Heart right ventricle (tissue), 16 donors: ENCODE measurements at regions not wholly inside any gene's neighbourhood (a gene's known extent, or its start where the extent isn't known, plus 50 kb on each side); places are given as distances from the start of the nearest gene placed in this dataset.

Source experiments
- ATAC-seq, 8 donors: fragments of 200-7000 bp; cut with Tn5 transposase; one replicate each; pipeline ENCODE4 v1.9.1; 2020; ENCODE audit warnings: mild to moderate bottlenecking in 8 of 8, moderate library complexity in 8 of 8, moderate number of reproducible peaks in 1 of 8
- DNase-seq, 2 donors: peaks; one replicate each; pipeline ENCODE4 v3.0.0-alpha.2; 2020
- H3K27ac ChIP-seq, 10 donors: fragments of 200-600 bp; sonication (generic) in 2 of 10; one replicate each; pipeline versions ENCODE4 v1.5.0 to v1.8.0; 2020 to 2022; ENCODE audit warnings: mild to moderate bottlenecking in 3 of 10
- H3K27me3 ChIP-seq, 7 donors: fragments of 200-600 bp; one replicate each; pipeline ENCODE4 v1.8.0; 2021 to 2022; ENCODE audit warnings: mild to moderate bottlenecking in 2 of 7
- H3K36me3 ChIP-seq, 9 donors: fragments of 200-600 bp; sonication (generic) in 1 of 9; one replicate each; pipeline versions ENCODE4 v1.5.0 to v1.8.0; 2020 to 2022; ENCODE audit warnings: mild to moderate bottlenecking in 2 of 9
- H3K4me1 ChIP-seq, 9 donors: fragments of 200-600 bp; sonication (generic) in 1 of 9; one replicate each; pipeline versions ENCODE4 v1.5.0 to v1.8.0; 2020 to 2022; ENCODE audit warnings: mild to moderate bottlenecking in 4 of 9
- H3K4me3 ChIP-seq, 10 donors: fragments of 200-600 bp; sonication (generic) in 2 of 10; one replicate each; pipeline versions ENCODE4 v1.5.0 to v1.8.0; 2020 to 2022; ENCODE audit warnings: mild to moderate bottlenecking in 7 of 10, moderate library complexity in 2 of 10
- H3K9me3 ChIP-seq, 11 donors: fragments of 200-600 bp in 10 of 11; sonication (generic) in 2 of 11; one replicate each; pipeline versions ENCODE4 v1.5.0 to v1.8.0; 2013 to 2022; ENCODE audit warnings: mild to moderate bottlenecking in 2 of 11, control low read depth in 1 of 11, moderate library complexity in 1 of 11
- CTCF ChIP-seq, 9 donors: fragments of 200-600 bp; sonication (generic) in 2 of 9; IDR thresholded peaks; one replicate each; pipeline versions ENCODE4 v1.5.0 to v1.8.0; 2021 to 2022; ENCODE audit warnings: antibody characterized with exemption in 9 of 9, mild to moderate bottlenecking in 5 of 9, moderate library complexity in 1 of 9
- WGBS, 2 donors: extraction: QIAGEN DNeasy Blood & Tissue Kit; methylation state at CpG; one replicate each; pipeline ENCODE4 v1.1.7; 2013; ENCODE audit warnings: inconsistent platforms in 1 of 2; 5-methylcytosine and 5-hydroxymethylcytosine counted together
- intact Hi-C, 10 donors: fragments of 100-400 bp; cut with DNase I; formaldehyde crosslinking; loops; one replicate each; pipeline versions ENCODE4 v1.11.1 to v1.14.2; 2022
- donor health status: Arrhythmogenic right ventricular cardiomyopathy.
- donor health status: ischemic (EF 13 %, LVEDD 7.1; RV severe dilation, severe dysfunction).
- donor health status: healthy with polysubstance abuse.
- donor health status: DM: no; HTN: yes; CAD: no.
- donor health status: DM: no; HTN: no; CAD: no.
- donor health status: ischemic (EF 25% LVEDD 6.9; RV normal size, moderate dysfunction).
- donor health status: ischemic (EF 25% LVEDD 5.7; RV mildly dilated, moderate dysfunction).
- donor health status: healthy.
- donor health status: DM: yes; HTN: yes; CAD: no.
- donor health status: Ischemic cardiomyopathy.
- donor health status: ischemic (EF 35%, LVEDD 5.7; RV mildly dilated, moderate dysfunction).
- donor health status: nonischemic (EF 11% LVEDD 7.7; RV severe dilation, severe dysfunction).
- donor health status: DM: yes; HTN: yes; CAD: no.
- donor health status: PGD.
- donor health status: ischemic (EF 29% LVEDD 5.4; RV normal size, mild dysfunction).
- donor health status: nonischemic (EF 23%, LVEDD 6.1; RV moderate dilation, normal function).

DNA sequence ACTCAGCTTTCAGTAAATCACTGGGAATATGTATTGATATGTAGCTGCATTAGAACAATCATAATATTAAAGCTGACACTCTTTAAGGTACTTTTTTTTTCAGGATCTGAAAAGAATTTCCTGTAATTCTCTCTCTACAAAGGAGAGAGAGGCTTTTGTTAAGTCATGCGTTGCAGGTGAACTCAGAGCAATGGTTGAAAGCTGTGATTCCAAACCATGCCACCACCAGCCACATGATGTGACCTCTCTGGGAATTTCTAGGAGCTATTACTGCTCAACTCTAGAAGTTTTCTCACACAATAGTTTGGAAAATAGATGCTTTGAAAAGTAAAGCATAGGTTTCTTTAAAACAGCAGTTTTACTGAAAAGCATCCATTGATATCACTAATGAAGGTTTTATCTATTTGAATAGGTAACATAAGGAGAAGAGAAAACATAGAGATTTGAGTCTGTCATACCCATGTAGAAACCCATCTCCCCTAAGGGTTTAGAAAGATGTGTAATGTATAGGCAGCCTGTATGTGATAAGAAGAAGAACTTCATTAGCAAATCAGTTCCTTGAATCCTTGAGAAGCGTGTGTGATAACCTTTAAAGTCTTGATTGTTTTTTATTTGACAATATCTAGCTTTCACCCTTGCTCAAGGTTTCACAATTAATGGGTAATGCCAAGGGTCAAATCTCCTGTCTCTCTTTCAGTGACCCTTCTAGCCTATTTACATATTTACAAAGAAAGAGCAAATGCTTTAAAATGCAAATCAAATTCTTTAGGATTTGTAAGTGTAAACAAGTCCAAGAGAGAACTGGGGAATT is 161.0 kb upstream of the ANKRD50 start:
- intact Hi-C loops: no loop called here
- WGBS, 2 donors: 72 to 82% methylated on average over 2 of the region's 2 CpGs
- no peak for ATAC-seq
- no peaks in the 10 kb centered on the region for H3K27me3 ChIP-seq
- DNase-seq: no peak
- H3K9me3 ChIP-seq: peaks cover 0 to 9% (median 0%) of the 10 kb centered on the region in 11 donors
- no peak for TF ChIP-seq CTCF (IDR thresholded peaks at IDR 0.05)
- no peak overlapping the region for H3K27ac ChIP-seq
- no peaks in the 10 kb centered on the region for H3K36me3 ChIP-seq
- H3K4me1 ChIP-seq: no peaks in the 10 kb centered on the region
- no peak overlapping the region for H3K4me3 ChIP-seq

DNA sequence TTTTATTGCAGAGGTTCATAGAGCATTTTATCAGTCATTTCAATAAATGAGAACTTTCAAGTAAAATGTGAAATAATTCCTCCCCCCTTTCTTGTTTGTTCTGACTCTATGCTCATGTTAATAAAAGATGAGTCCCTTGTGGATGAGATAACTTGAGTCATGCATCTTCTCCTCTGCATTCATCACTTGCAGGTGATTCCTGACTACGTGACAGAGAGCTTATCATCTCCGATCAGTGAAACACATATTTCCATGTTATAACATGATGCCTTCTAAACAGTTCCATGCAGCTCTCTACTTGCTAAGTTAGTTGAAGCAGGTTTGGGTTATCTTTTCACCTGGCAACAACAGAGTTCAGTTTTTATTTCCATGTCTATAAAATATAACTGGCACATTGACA is 160.1 kb upstream of the ANKRD50 start:
- Histone ChIP-seq H3K4me3 (no peak overlapping the region), H3K36me3 (no peaks in the 10 kb centered on the region), H3K27ac (no peak overlapping the region), H3K9me3 (peaks cover 0 to 9% (median 0%) of the 10 kb centered on the region in 11 donors), H3K27me3 (no peaks in the 10 kb centered on the region), H3K4me1 (no peaks in the 10 kb centered on the region)
- TF ChIP-seq CTCF (IDR thresholded peaks at IDR 0.05): no peak
- DNase-seq (no peak), ATAC-seq (no peak)
- intact Hi-C loops: no loop called here
- 91 to 92% methylated on average over 2 of the region's 2 CpGs for WGBS, 2 donors

DNA sequence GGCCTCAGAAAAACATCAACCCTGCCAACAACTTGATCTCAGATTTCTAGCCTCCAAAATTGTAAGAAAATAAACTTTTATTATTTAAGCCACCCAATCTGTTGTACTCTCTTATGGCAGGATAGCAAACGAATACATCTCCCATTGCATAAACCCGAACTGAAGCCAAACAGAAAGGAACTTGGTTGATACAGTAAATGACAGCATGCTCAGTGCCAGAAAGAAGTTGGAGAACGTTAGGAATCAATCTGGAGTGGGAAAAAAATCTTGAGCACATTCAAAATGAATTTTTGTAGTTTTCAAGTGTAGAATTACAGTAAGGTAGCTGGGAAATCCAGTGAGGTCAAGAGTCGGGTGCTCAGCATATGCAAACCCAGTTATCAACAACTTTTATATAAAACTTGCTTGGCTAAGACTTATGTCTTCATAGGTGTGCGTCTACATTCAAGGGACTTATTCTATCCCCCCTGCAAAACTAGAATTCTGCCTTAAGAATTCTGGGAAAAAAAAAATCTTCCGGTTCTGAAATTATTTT is 157.5 kb upstream of the ANKRD50 start:
- Histone ChIP-seq H3K36me3 (no peaks in the 10 kb centered on the region), H3K4me3 (no peak overlapping the region), H3K27ac (no peak overlapping the region), H3K27me3 (no peaks in the 10 kb centered on the region), H3K4me1 (no peaks in the 10 kb centered on the region), H3K9me3 (no peaks in the 10 kb centered on the region)
- no peak for ATAC-seq
- TF ChIP-seq CTCF (IDR thresholded peaks at IDR 0.05): no peak
- WGBS, 2 donors: 79 to 82% methylated on average over 6 of the region's 6 CpGs
- DNase-seq: no peak
- intact Hi-C loops: no loop called here

- Histone ChIP-seq H3K4me3 (no peak overlapping the region), H3K27me3 (no peaks in the 10 kb centered on the region), H3K27ac (no peak overlapping the region), H3K36me3 (no peaks in the 10 kb centered on the region), H3K9me3 (no peaks in the 10 kb centered on the region), H3K4me1 (no peaks in the 10 kb centered on the region)
- DNase-seq: no peak
- WGBS, 2 donors: 70% methylated on average over 2 of the region's 2 CpGs
- TF ChIP-seq CTCF (IDR thresholded peaks at IDR 0.05): no peak
- no peak for ATAC-seq
- intact Hi-C loops: no loop called here
These were observed 156.0 kb upstream of the ANKRD50 start for GRCh38 chr4:124868495-124868894.
